Panc1 (cell line): ENCODE measurements at regions not wholly inside any gene's neighbourhood (a gene's known extent, or its start where the extent isn't known, plus 50 kb on each side); places are given as distances from the start of the nearest gene placed in this dataset.

Experiments used
- ATAC-seq: fragments of 200-7000 bp; cut with Tn5 transposase; 2 replicates; pipeline ENCODE4 v1.9.1; 2020; ENCODE audit warnings: mild to moderate bottlenecking, moderate library complexity
- BruUV-seq: library from RNA; stranded (reverse); fragments of 400-500 nt; replicated peaks from 2 replicates; lab custom pipeline; 2021; lab: Mats Ljungman, UMichigan
- CTCF ChIA-PET: fragments of 300-600 bp; sonication (Branson Sonifier 250); formaldehyde crosslinking; loops from one replicate; lab custom pipeline; 2022; ENCODE audit warnings: antibody characterized with exemption; lab: Charles Lee
- POLR2A ChIA-PET: fragments of 300-600 bp; sonication (Branson Sonifier 250); formaldehyde crosslinking; loops from one replicate; lab custom pipeline; 2022; ENCODE audit warnings: antibody characterized with exemption; lab: Charles Lee
- DNase-seq: peaks from one replicate; pipeline ENCODE4 v3.0.0-alpha.2; 2010; ENCODE audit warnings: low read depth, low spot score
- H3K27ac ChIP-seq: 2 replicates; pipeline ENCODE4 v1.5.1; 2011; ENCODE audit warnings: mild to moderate bottlenecking, low read length, inconsistent platforms
- H3K27me3 ChIP-seq: fragments of 200-500 bp; sonication (Bioruptor generic); 2 replicates; pipeline ENCODE4 v1.6.0; 2014; ENCODE audit warnings: low read length, inconsistent platforms; ENCODE audit not compliant: control insufficient read depth, insufficient read depth
- H3K36me3 ChIP-seq: fragments of 200-500 bp; sonication (Bioruptor generic); 2 replicates; pipeline ENCODE4 v1.5.1; 2014; ENCODE audit warnings: inconsistent platforms, mild to moderate bottlenecking, low read length, moderate library complexity; ENCODE audit not compliant: control insufficient read depth, insufficient read depth
- H3K4me1 ChIP-seq: 2 replicates; pipeline ENCODE4 v1.5.1; 2011; ENCODE audit warnings: inconsistent platforms, mild to moderate bottlenecking, low read length, moderate library complexity; ENCODE audit not compliant: control insufficient read depth, insufficient read depth
- H3K4me3 ChIP-seq, 2 experiments: 2 replicates each; pipeline ENCODE4 v1.5.1; 2011 to 2012; ENCODE audit warnings: low read depth in 2 of 2, low read length in 2 of 2, mild to moderate bottlenecking in 2 of 2, inconsistent platforms in 1 of 2, moderate library complexity in 1 of 2
- H3K9me3 ChIP-seq: fragments of 200-500 bp; sonication (Bioruptor generic); 2 replicates; pipeline ENCODE4 v1.5.1; 2014; ENCODE audit warnings: low read depth, mild to moderate bottlenecking, inconsistent platforms, low read length, moderate library complexity; ENCODE audit not compliant: control insufficient read depth, insufficient read depth
- POLR2AphosphoS5 ChIP-seq: IDR thresholded peaks from 2 replicates; pipeline ENCODE4 v1.6.1; 2012; ENCODE audit warnings: mild to moderate bottlenecking, low read depth, low read length, moderate library complexity
- SIN3A ChIP-seq: IDR thresholded peaks from 2 replicates; pipeline ENCODE4 v1.6.1; 2012; ENCODE audit warnings: low read depth, mild to moderate bottlenecking, low read length, moderate library complexity, borderline replicate concordance; ENCODE audit not compliant: insufficient read depth
- TCF7L2 ChIP-seq: IDR thresholded peaks from 2 replicates; pipeline ENCODE4 v1.6.1; 2011; ENCODE audit warnings: mild to moderate bottlenecking, low read depth, low read length, inconsistent platforms
- in situ Hi-C: cut with HindIII; loops from 2 replicates; pipeline ENCODE4 v1.10.0; 2016; ENCODE audit warnings: low sequenced_read_pairs, low pct_unique_long_range_greater_than_20kb
- intact Hi-C: fragments of 100-400 bp; cut with micrococcal nuclease; formaldehyde crosslinking; loops from one replicate; pipeline ENCODE4 v1.10.0; 2022; ENCODE audit not compliant: unreplicated experiment
- TF ChIP-seq, protein P1 (sequence below): fragments of 450-650 bp; IDR thresholded peaks from 2 replicates; pipeline ENCODE4 v1.5.1; 2017; ENCODE audit warnings: mild to moderate bottlenecking
- TF ChIP-seq, protein P2 (sequence below), 2 experiments: IDR thresholded peaks; 2 replicates each; pipeline ENCODE4 v1.6.1; 2011 to 2012; ENCODE audit warnings: low read depth in 2 of 2, control low read depth in 1 of 2, low read length in 1 of 2, mild to moderate bottlenecking in 1 of 2, moderate library complexity in 1 of 2; ENCODE audit not compliant: insufficient read depth in 1 of 2

DNA sequence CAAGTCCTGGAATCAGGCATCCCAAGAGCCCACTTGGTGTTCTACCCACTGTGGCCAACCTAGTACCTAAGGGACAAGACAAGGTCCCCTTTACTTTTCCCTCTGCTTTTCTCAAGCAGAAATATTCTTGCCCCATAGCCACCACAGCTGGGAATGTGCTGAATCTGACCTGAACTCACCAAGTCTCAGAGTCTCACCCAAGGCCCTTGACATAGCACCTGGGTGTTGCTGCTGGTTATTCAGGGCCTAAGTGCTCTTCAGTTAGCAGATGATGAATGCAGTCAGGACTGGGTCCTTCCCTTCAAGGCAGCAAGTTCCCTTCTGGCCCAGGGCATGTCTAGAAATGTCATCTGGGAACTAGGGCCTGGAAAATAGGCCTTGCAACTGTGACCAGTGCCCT is 201.8 kb upstream of the SERP2 start:
- CTCF ChIA-PET, result no interaction called here
- TF ChIP-seq POLR2AphosphoS5 (no peak), TCF7L2 (no peak), SIN3A (no peak)
- TF ChIP-seq, protein P1, sequence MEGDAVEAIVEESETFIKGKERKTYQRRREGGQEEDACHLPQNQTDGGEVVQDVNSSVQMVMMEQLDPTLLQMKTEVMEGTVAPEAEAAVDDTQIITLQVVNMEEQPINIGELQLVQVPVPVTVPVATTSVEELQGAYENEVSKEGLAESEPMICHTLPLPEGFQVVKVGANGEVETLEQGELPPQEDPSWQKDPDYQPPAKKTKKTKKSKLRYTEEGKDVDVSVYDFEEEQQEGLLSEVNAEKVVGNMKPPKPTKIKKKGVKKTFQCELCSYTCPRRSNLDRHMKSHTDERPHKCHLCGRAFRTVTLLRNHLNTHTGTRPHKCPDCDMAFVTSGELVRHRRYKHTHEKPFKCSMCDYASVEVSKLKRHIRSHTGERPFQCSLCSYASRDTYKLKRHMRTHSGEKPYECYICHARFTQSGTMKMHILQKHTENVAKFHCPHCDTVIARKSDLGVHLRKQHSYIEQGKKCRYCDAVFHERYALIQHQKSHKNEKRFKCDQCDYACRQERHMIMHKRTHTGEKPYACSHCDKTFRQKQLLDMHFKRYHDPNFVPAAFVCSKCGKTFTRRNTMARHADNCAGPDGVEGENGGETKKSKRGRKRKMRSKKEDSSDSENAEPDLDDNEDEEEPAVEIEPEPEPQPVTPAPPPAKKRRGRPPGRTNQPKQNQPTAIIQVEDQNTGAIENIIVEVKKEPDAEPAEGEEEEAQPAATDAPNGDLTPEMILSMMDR, result no peak
- TF ChIP-seq, protein P2, sequence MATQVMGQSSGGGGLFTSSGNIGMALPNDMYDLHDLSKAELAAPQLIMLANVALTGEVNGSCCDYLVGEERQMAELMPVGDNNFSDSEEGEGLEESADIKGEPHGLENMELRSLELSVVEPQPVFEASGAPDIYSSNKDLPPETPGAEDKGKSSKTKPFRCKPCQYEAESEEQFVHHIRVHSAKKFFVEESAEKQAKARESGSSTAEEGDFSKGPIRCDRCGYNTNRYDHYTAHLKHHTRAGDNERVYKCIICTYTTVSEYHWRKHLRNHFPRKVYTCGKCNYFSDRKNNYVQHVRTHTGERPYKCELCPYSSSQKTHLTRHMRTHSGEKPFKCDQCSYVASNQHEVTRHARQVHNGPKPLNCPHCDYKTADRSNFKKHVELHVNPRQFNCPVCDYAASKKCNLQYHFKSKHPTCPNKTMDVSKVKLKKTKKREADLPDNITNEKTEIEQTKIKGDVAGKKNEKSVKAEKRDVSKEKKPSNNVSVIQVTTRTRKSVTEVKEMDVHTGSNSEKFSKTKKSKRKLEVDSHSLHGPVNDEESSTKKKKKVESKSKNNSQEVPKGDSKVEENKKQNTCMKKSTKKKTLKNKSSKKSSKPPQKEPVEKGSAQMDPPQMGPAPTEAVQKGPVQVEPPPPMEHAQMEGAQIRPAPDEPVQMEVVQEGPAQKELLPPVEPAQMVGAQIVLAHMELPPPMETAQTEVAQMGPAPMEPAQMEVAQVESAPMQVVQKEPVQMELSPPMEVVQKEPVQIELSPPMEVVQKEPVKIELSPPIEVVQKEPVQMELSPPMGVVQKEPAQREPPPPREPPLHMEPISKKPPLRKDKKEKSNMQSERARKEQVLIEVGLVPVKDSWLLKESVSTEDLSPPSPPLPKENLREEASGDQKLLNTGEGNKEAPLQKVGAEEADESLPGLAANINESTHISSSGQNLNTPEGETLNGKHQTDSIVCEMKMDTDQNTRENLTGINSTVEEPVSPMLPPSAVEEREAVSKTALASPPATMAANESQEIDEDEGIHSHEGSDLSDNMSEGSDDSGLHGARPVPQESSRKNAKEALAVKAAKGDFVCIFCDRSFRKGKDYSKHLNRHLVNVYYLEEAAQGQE (IDR thresholded peaks at IDR 0.05; ENCODE audit: insufficient read depth in 1 of 2, low read depth in 2 of 2, low read length in 1 of 2), result no peak
- Histone ChIP-seq H3K4me1 (no peaks in the 10 kb centered on the region), H3K36me3 (no peaks in the 10 kb centered on the region), H3K9me3 (no peaks in the 10 kb centered on the region), H3K27me3 (no peaks in the 10 kb centered on the region), H3K27ac (no peak overlapping the region), H3K4me3 (no peak overlapping the region)
- in situ Hi-C loops, result no loop called here
- POLR2A ChIA-PET, result no interaction called here
- BruUV-seq, result no TSS peak
- intact Hi-C loops, result no loop called here
- ATAC-seq (no peak), DNase-seq (no peak)

DNA sequence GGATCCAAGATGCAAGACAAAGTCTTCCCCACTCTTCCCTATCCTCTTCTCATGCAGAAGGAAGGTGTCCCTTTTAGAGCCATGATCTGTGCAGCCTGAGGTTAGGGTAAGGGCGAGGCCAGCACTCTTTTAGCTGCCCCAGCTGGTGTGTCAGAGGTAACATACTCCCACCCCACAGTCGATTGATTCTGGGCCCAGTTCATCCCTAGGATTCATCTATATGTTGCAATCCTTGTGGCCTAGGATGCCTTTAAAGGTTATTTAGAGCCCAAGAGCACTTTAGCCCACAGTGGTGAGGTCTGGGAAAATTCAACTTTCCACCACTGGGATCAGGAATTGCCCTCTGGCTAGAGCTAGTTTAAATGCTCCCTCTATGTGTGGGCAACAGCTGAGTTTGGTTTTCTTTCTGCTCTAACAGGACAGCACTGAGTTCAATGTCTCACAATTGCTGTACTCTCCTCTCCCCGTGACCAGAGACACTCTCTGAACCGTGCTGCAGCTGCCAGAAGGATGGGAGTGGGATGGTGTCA is 201.3 kb upstream of the SERP2 start:
- H3K27ac ChIP-seq, result no peak overlapping the region
- BruUV-seq, result no TSS peak

More for the DNA sequence above, 201.3 kb upstream of the SERP2 start:
- CTCF ChIA-PET, result no interaction called here
- intact Hi-C loops (no loop called here), in situ Hi-C loops (no loop called here)
- Histone ChIP-seq H3K36me3 (no peaks in the 10 kb centered on the region), H3K27me3 (no peaks in the 10 kb centered on the region), H3K9me3 (no peaks in the 10 kb centered on the region), H3K4me1 (no peaks in the 10 kb centered on the region), H3K4me3 (no peak overlapping the region)
- POLR2A ChIA-PET, result no interaction called here
- TF ChIP-seq TCF7L2 (no peak), SIN3A (no peak), POLR2AphosphoS5 (no peak)
- TF ChIP-seq, protein P2 (IDR thresholded peaks at IDR 0.05; ENCODE audit: insufficient read depth in 1 of 2, low read depth in 2 of 2, low read length in 1 of 2), result no peak
- TF ChIP-seq, protein P1, result no peak
- no peak for ATAC-seq
- no peak for DNase-seq
